Gastroesophageal sphincter (tissue), 4 donors: ENCODE measurements at regions not wholly inside any gene's neighbourhood (a gene's known extent, or its start where the extent isn't known, plus 50 kb on each side); places are given as distances from the start of the nearest gene placed in this dataset.

Source experiments
- ATAC-seq: fragments of 150-250 bp; one replicate; pipeline ENCODE4 v1.9.1; 2016; ENCODE audit warnings: mild to moderate bottlenecking, moderate library complexity
- H3K27ac ChIP-seq, 4 donors: fragments of 200-600 bp; sonication (generic) in 3 of 4; 1 replicate in 3 of 4; 2 replicates in 1 of 4; pipeline ENCODE4 v1.5.1; 2016 to 2019
- H3K27me3 ChIP-seq: fragments of 200-600 bp; sonication (generic); one replicate; pipeline ENCODE4 v1.5.1; 2019
- H3K36me3 ChIP-seq, 2 donors: fragments of 200-600 bp; sonication (generic); one replicate each; pipeline ENCODE4 v1.5.1; 2019; ENCODE audit warnings: control low read depth in 1 of 2
- H3K4me1 ChIP-seq, 3 donors: fragments of 200-600 bp; sonication (generic); 1 replicate in 2 of 3; 2 replicates in 1 of 3; pipeline ENCODE4 v1.5.1; 2016 to 2019; ENCODE audit warnings: control low read depth in 2 of 3
- H3K4me3 ChIP-seq, 2 donors: fragments of 200-600 bp; sonication (generic); one replicate each; pipeline ENCODE4 v1.5.1; 2019; ENCODE audit warnings: mild to moderate bottlenecking in 1 of 2, moderate library complexity in 1 of 2
- H3K9me3 ChIP-seq, 3 donors: fragments of 200-600 bp; sonication (generic); one replicate each; pipeline ENCODE4 v1.5.1; 2017 to 2019; ENCODE audit warnings: control low read depth in 2 of 3
- EP300 ChIP-seq: sonication (generic); formaldehyde crosslinking; IDR thresholded peaks from one replicate; pipeline ENCODE4 v1.6.1; 2017; ENCODE audit warnings: antibody characterized with exemption, mild to moderate bottlenecking
- POLR2A ChIP-seq, 2 donors: fragments of 450-650 bp; IDR thresholded peaks; one replicate each; pipeline ENCODE4 v1.6.1; 2017; ENCODE audit warnings: antibody characterized with exemption in 2 of 2, mild to moderate bottlenecking in 2 of 2, moderate library complexity in 1 of 2
- POLR2AphosphoS5 ChIP-seq: sonication (generic); formaldehyde crosslinking; IDR thresholded peaks from one replicate; pipeline ENCODE4 v1.6.1; 2017; ENCODE audit warnings: antibody characterized with exemption
- WGBS, 2 donors: methylation state at CpG; one replicate each; pipeline ENCODE4 v1.1.5; 2018; ENCODE audit warnings: low coverage in 1 of 2; 5-methylcytosine and 5-hydroxymethylcytosine counted together
- TF ChIP-seq, protein P1 (sequence below), 4 experiments: fragments of 200-600 bp in 2 of 4; fragments of 450-650 bp in 2 of 4; sonication (generic) in 1 of 4; IDR thresholded peaks; one replicate each; pipeline ENCODE4 v1.5.1; 2017 to 2019; ENCODE audit warnings: antibody characterized with exemption in 4 of 4, mild to moderate bottlenecking in 2 of 4, moderate library complexity in 2 of 4

DNA sequence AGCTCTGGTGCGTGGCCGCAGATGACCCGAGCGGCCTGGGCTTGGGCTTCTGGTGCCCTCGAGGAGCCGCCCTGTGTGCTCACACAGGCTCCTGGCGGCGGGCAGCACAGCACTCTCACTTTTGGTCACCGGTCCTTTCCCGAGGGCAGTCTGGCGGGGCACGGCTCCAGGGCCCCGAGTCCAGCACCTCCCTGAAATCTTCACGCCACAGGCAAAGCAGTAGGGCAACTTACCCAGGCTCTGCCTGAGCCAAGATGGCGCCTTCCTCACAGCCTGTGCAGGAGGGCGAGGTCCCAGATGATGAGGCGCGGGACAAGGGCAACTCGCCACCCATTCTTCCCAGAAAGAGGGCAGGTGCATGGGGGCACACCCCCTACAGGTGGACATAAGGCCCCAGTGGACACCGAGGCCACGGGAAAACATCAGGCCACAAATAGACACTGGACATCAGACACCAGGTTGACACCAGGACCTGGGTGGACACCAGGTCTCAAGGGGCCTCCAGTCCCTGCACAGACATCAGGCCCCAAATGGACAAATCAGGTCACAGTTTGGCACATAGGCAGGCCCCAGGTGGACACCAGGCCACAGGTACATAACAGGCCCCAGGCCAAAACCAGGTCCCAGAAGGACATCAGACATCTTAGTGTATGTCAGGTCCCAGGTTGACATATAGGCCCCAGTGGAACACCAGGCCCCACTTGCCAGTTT is 57.6 kb upstream of the SEPTIN5 start:
- TF ChIP-seq POLR2AphosphoS5 (no peak), POLR2A (IDR thresholded peaks at IDR 0.05) (no peak), EP300 (no peak)
- TF ChIP-seq, protein P1, sequence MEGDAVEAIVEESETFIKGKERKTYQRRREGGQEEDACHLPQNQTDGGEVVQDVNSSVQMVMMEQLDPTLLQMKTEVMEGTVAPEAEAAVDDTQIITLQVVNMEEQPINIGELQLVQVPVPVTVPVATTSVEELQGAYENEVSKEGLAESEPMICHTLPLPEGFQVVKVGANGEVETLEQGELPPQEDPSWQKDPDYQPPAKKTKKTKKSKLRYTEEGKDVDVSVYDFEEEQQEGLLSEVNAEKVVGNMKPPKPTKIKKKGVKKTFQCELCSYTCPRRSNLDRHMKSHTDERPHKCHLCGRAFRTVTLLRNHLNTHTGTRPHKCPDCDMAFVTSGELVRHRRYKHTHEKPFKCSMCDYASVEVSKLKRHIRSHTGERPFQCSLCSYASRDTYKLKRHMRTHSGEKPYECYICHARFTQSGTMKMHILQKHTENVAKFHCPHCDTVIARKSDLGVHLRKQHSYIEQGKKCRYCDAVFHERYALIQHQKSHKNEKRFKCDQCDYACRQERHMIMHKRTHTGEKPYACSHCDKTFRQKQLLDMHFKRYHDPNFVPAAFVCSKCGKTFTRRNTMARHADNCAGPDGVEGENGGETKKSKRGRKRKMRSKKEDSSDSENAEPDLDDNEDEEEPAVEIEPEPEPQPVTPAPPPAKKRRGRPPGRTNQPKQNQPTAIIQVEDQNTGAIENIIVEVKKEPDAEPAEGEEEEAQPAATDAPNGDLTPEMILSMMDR (IDR thresholded peaks at IDR 0.05), result no peak
- no peak for ATAC-seq
- H3K27me3 ChIP-seq, result no peaks in the 10 kb centered on the region
- no peaks in the 10 kb centered on the region for H3K4me1 ChIP-seq
- H3K36me3 ChIP-seq, result no peaks in the 10 kb centered on the region
- no peaks in the 10 kb centered on the region for H3K9me3 ChIP-seq
- no CpG with 5 or more reads among the region's 21 CpGs for WGBS, 2 donors
- H3K27ac ChIP-seq, result no peak overlapping the region
- no peak overlapping the region for H3K4me3 ChIP-seq

DNA sequence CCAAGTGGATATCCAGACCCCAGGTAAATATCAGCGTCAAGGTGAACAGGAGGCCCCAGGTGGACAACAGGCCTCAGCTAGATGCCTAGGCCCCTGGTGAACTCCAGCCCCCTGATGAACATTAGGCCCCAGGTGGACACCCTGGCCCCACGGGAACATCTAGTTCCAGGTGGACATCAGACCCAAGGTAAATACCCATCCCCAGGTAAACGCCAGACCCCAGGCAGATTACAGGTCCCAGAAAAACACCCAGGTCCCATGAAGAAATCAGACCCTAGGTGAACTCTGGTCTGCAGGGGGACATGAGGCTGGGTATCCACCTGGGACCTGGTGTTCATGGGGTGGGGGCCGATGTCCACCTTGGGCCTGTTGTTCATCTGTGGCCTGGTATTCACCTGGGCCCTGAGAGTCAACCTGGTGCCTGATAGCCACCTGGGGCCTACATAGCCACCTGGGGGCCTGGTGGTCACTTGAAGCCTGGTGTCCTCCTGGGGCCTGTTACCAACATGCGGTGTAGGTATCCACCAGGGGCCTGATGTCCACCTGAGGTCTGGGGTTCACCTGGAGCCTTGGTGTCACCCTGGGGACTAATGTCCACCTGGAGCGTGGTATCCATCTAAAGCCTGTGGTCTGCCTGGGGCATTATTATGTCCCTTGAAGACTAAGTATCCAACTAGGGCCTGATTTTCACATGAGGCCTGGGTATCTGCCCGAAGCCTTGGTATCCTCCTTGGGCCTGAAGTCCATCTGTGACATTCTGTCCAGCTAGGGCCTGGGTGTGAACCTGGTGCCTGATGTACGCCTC is 56.8 kb upstream of the SEPTIN5 start:
- no peaks in the 10 kb centered on the region for H3K36me3 ChIP-seq
- no peaks in the 10 kb centered on the region for H3K4me1 ChIP-seq
- ATAC-seq, result no peak
- no peak for TF ChIP-seq POLR2AphosphoS5
- TF ChIP-seq, protein P1 (IDR thresholded peaks at IDR 0.05), result no peak
- H3K27me3 ChIP-seq, result no peaks in the 10 kb centered on the region
- no peak overlapping the region for H3K27ac ChIP-seq
- WGBS, 2 donors, result no CpG with 5 or more reads among the region's 8 CpGs
- H3K9me3 ChIP-seq, result no peaks in the 10 kb centered on the region
- no peak overlapping the region for H3K4me3 ChIP-seq

DNA sequence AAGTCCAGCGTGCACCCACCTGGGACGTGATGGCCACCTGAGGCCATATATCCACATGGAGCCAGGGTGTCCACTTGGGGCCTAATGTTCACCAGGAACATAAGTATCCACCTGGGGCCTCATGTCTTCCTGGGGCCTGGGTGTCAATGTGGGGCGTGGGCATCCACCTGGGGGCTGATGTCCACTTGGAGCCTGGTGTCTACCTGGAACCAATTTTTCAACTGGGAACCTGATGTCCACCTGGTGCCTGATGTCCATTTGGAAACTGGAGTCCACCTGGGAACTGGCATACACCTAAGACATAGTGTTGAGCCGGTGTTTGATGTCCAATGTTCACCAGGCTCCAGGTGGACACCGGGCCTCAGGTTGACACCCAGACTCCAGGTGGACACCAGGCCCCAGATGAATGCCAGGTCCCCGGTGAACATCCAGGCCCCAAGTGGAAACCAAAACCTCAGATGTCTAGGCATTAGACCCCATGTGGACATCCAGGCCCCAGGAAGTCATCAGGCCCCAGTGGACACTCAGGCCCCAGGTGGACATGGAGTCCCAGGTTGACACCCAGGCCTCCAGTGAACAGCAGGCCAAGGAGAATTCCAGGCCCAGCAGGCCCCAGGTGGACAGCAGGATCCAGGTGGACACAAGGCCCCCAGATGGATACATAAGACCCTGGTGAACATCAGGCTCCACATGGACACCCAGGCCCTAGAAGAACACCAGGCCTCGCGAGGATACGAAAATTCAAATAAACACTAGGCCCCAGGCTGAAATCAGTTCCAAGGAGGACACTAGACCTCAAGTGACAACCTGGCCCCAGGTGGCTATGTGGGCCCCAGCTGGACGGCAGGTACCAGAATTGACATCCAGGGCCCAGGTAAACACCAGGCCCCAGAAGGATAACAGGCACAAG is 56.0 kb upstream of the SEPTIN5 start:
- H3K4me3 ChIP-seq, result no peak overlapping the region
- H3K27ac ChIP-seq, result no peak overlapping the region
- peaks cover 0 to 3% (median 0%) of the 10 kb centered on the region in 3 donors for H3K4me1 ChIP-seq
- TF ChIP-seq EP300 (no peak), POLR2AphosphoS5 (no peak), POLR2A (IDR thresholded peaks at IDR 0.05) (no peak)
- TF ChIP-seq, protein P1 (IDR thresholded peaks at IDR 0.05), result no peak
- H3K9me3 ChIP-seq, result no peaks in the 10 kb centered on the region
- H3K36me3 ChIP-seq, result no peaks in the 10 kb centered on the region
- ATAC-seq, result no peak
- no peaks in the 10 kb centered on the region for H3K27me3 ChIP-seq
- WGBS, 2 donors, result 100% methylated on average over 1 of the region's 10 CpGs; no CpG with 5 or more reads in 1 of the 2 donors

DNA sequence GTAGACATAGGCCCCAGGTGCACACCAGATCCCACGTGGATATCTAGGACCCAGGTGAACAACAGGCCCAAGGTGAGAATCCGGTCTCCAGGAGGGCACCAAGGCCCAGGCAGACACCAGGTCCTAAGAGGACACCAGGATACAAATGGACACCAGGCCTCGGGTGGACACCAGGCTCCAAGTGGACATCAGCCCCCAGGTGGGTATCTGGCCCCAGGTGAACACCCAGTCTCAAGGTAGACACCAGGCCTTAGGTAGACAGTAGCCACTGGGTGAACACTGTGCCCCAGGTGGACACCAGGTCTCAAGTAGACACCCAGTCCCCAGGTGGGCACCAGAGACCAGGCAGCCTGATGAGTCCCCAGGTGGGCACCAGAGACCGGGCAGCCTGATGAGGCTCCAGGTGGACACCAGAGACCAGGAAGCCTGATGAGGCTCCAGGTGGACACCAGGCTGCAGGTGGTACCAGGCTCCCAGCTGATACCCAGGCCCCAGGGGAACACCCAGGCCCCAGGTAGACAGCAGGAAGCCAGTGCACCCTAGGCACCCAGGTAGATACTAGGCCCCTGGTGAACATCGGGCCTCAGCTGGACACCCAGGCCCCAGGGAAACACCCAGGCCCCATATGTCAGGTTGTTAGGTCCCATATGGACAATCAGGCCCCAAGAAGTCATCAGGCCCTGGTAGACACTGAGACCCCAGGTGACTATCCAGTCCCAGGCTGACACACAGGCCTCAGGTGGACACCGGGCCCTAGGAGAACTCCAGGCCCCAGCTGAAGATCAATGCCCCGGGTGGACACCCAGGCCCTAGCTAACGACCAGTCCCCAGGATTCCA is 55.1 kb upstream of the SEPTIN5 start:
- ATAC-seq, result no peak
- no peaks in the 10 kb centered on the region for H3K9me3 ChIP-seq
- H3K27ac ChIP-seq, result no peak overlapping the region
- H3K4me3 ChIP-seq, result no peak overlapping the region
- 94% methylated on average over 3 of the region's 8 CpGs; no CpG with 5 or more reads in 1 of the 2 donors for WGBS, 2 donors
- peaks cover 0 to 11% (median 5%) of the 10 kb centered on the region in 3 donors for H3K4me1 ChIP-seq
- TF ChIP-seq POLR2A (IDR thresholded peaks at IDR 0.05) (no peak), EP300 (no peak), POLR2AphosphoS5 (no peak)
- TF ChIP-seq, protein P1 (IDR thresholded peaks at IDR 0.05), result no peak
- no peaks in the 10 kb centered on the region for H3K27me3 ChIP-seq
- no peaks in the 10 kb centered on the region for H3K36me3 ChIP-seq
